Brain microvascular endothelial cell (primary cell): ENCODE measurements at regions not wholly inside any gene's neighbourhood (a gene's known extent, or its start where the extent isn't known, plus 50 kb on each side); places are given as distances from the start of the nearest gene placed in this dataset.

Experiments
- DNase-seq: peaks from one replicate; pipeline ENCODE4 v3.0.0-alpha.2; 2020
- H3K27ac ChIP-seq: fragments of 250-450 bp; sonication (Bioruptor Pico); 2 replicates; pipeline ENCODE4 v1.5.1; 2020; ENCODE audit warnings: mild to moderate bottlenecking, moderate library complexity
- H3K27me3 ChIP-seq: fragments of 250-450 bp; sonication (Bioruptor Pico); replicated peaks from 2 replicates; pipeline ENCODE4 v1.5.1; 2020; ENCODE audit warnings: mild to moderate bottlenecking
- H3K36me3 ChIP-seq: fragments of 250-450 bp; sonication (Bioruptor Pico); replicated peaks from 2 replicates; pipeline ENCODE4 v1.5.1; 2020; ENCODE audit warnings: mild to moderate bottlenecking
- H3K4me3 ChIP-seq: 2 replicates; pipeline ENCODE4 v1.5.1; 2011; ENCODE audit warnings: low read depth, mild to moderate bottlenecking, control low read depth, low read length, moderate library complexity
- in situ Hi-C: cut with HindIII; loops from 2 replicates; pipeline ENCODE4 v1.10.0; 2017; ENCODE audit warnings: low sequenced_read_pairs, low pct_ligation_motif_present
- TF ChIP-seq, protein P1 (sequence below): IDR thresholded peaks from 2 replicates; pipeline ENCODE4 v1.5.1; 2011; ENCODE audit warnings: low read depth, mild to moderate bottlenecking, moderate library complexity, low read length, control low read depth, inconsistent platforms; ENCODE audit errors: missing control alignments

DNA sequence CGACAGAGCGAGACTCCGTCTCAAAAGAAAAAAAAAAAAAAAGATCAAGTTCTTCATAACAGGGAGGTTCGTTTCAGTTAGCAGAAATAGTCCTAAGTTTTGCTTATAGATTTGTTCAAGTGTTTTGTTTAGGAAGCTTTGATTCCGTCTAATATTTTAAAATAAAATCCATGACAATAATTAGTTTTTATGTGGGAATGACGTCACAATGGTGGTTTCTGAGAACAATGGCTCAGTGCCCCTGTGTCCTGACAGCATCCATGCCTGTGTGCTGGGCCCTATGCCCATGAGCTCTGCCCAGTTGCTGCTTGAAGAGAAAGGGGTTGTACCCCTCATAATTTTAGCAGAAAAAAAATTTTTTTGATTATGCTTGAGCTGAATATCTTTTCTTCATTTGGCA is 134.0 kb downstream of the SST start:
- DNase-seq: no peak
- Histone ChIP-seq H3K36me3 (no peaks in the 10 kb centered on the region), H3K27ac (no peak overlapping the region), H3K4me3 (no peak overlapping the region), H3K27me3 (no peaks in the 10 kb centered on the region)
- in situ Hi-C loops: no loop called here
- TF ChIP-seq, protein P1, sequence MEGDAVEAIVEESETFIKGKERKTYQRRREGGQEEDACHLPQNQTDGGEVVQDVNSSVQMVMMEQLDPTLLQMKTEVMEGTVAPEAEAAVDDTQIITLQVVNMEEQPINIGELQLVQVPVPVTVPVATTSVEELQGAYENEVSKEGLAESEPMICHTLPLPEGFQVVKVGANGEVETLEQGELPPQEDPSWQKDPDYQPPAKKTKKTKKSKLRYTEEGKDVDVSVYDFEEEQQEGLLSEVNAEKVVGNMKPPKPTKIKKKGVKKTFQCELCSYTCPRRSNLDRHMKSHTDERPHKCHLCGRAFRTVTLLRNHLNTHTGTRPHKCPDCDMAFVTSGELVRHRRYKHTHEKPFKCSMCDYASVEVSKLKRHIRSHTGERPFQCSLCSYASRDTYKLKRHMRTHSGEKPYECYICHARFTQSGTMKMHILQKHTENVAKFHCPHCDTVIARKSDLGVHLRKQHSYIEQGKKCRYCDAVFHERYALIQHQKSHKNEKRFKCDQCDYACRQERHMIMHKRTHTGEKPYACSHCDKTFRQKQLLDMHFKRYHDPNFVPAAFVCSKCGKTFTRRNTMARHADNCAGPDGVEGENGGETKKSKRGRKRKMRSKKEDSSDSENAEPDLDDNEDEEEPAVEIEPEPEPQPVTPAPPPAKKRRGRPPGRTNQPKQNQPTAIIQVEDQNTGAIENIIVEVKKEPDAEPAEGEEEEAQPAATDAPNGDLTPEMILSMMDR: no peak

DNA sequence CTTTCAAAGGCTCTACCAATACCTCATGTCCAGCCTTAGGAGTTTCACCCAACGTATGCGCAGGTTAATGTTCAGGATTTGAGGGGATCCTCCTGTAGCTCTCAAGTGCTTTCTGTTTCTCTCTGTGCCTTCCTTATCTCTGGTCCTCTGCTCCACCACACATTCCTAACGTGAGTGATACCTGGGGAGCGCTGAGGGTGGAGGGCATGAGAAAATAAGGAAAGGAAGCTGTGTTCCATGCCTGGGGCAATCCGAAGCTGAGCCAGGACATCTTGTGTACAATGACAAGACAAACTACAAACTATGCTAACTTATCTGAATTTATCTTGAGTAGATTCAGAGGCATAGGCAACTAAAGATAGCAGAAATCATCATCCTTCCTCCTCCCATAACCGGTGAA is 136.4 kb downstream of the SST start:
- H3K4me3 ChIP-seq: no peak overlapping the region
- H3K36me3 ChIP-seq: no peaks in the 10 kb centered on the region
- in situ Hi-C loops: no loop called here
- DNase-seq: no peak
- TF ChIP-seq, protein P1: no peak
- no peaks in the 10 kb centered on the region for H3K27me3 ChIP-seq
- no peak overlapping the region for H3K27ac ChIP-seq

DNA sequence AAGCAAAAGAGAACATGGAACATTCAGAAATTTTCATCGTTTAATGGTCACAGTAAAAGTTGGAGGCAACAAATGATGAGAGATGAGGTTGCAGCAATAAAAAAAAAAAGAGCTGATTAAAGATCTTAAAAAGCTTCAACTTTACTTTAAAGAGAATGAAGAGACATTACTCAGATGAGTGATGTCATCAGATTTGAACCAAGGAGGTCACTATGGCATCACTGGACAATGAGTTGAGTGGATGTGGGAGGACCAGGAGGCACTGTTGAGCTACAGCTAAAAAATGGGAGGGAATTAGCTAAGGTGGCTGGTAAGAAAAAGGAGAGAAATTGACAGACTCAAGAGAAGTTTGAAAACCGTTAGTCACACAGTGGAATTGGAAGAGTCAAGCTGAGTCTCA is 138.4 kb downstream of the SST start:
- no peak overlapping the region for H3K4me3 ChIP-seq
- in situ Hi-C loops: no loop called here
- DNase-seq: no peak
- no peaks in the 10 kb centered on the region for H3K27me3 ChIP-seq
- H3K27ac ChIP-seq: no peak overlapping the region
- H3K36me3 ChIP-seq: no peaks in the 10 kb centered on the region
- TF ChIP-seq, protein P1: no peak

DNA sequence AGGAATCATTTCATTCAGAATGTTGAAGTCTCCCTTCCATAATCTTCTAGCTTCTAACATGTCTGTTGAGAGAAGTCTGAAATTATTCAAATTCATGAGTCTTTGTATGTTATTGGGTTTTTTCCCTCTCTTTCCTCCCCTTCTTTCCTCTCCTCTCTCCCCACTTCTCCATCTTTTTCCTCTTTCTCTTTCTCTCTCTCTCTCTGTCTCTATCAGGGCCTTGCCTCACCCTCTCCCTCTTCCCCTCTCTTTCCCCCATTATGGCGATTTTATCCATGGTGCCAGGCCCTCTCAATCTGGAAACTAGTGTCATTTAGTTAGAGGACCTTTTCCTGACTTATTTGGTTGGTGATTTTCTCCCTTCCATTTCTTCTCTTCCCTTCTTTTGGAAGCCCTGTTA is 147.3 kb downstream of the SST start:
- no peak for DNase-seq
- no peak overlapping the region for H3K4me3 ChIP-seq
- TF ChIP-seq, protein P1: no peak
- H3K27me3 ChIP-seq: no peaks in the 10 kb centered on the region
- in situ Hi-C loops: no loop called here
- H3K36me3 ChIP-seq: no peaks in the 10 kb centered on the region
- no peak overlapping the region for H3K27ac ChIP-seq

DNA sequence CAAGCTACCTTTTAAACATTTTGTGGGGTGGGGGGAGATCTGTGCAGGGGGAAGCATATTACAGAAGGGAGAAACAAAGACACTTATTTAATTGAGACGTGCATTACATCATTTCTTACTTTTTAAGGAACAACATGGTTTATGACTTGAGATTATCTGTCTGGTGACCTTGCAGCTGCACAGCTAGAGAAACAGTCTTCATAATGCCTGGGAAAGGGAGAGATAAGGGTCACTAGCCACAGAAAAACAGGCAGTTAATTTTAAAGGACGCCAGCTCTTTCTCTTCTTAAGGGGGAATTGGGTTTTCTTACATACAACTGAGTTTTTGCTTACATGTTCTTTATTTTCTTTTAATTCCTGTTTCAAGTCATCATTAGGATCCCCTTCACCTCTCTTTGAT is 147.9 kb downstream of the SST start:
- Histone ChIP-seq H3K36me3 (no peaks in the 10 kb centered on the region), H3K4me3 (no peak overlapping the region), H3K27me3 (no peaks in the 10 kb centered on the region), H3K27ac (no peak overlapping the region)
- TF ChIP-seq, protein P1: no peak
- DNase-seq: no peak
- in situ Hi-C loops: no loop called here

DNA sequence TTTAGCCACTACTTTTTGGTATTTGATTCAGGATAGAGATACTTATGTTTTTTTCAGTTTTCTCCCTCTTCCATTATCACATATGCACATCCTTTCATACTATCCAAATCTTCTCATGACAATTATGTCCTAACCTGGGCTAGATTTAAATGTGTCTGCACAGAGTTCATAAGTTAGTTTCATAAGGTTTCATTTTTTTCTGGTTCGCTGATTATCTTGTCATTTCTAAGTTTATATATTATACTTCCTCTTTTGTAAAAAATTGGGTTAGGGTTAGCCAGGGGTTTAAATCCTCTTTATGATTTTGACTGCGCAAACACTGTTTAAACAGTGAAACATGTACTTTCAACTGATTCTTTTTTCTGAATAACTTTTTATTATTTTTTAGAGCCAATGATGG is 148.6 kb downstream of the SST start:
- in situ Hi-C loops: no loop called here
- Histone ChIP-seq H3K27me3 (no peaks in the 10 kb centered on the region), H3K27ac (no peak overlapping the region), H3K4me3 (no peak overlapping the region), H3K36me3 (no peaks in the 10 kb centered on the region)
- DNase-seq: no peak
- TF ChIP-seq, protein P1: no peak
